Keratinocyte (primary cell): ENCODE measurements at regions not wholly inside any gene's neighbourhood (a gene's known extent, or its start where the extent isn't known, plus 50 kb on each side); places are given as distances from the start of the nearest gene placed in this dataset.

Source experiments
- EZH2 ChIP-seq: IDR thresholded peaks from one replicate; pipeline ENCODE4 v1.6.1; 2012; ENCODE audit warnings: inconsistent platforms, mild to moderate bottlenecking, low read length, moderate library complexity
- TF ChIP-seq, protein P1 (sequence below), 3 experiments: IDR thresholded peaks in 1 of 3; conservative IDR thresholded peaks in 1 of 3; optimal IDR thresholded peaks in 1 of 3; 2 replicates in 2 of 3; 3 replicates in 1 of 3; pipeline versions ENCODE3 to v1.5.1; 2011; ENCODE audit warnings: low read length in 3 of 3, mild to moderate bottlenecking in 3 of 3, moderate library complexity in 2 of 3, control low read depth in 1 of 3, inconsistent platforms in 1 of 3; ENCODE audit not compliant: insufficient read depth in 2 of 3; ENCODE audit errors: extremely low read depth in 1 of 3

GRCh38 chr7:50957431-50957830, 174.7 kb upstream of the GRB10 start:
- TF ChIP-seq, protein P1, sequence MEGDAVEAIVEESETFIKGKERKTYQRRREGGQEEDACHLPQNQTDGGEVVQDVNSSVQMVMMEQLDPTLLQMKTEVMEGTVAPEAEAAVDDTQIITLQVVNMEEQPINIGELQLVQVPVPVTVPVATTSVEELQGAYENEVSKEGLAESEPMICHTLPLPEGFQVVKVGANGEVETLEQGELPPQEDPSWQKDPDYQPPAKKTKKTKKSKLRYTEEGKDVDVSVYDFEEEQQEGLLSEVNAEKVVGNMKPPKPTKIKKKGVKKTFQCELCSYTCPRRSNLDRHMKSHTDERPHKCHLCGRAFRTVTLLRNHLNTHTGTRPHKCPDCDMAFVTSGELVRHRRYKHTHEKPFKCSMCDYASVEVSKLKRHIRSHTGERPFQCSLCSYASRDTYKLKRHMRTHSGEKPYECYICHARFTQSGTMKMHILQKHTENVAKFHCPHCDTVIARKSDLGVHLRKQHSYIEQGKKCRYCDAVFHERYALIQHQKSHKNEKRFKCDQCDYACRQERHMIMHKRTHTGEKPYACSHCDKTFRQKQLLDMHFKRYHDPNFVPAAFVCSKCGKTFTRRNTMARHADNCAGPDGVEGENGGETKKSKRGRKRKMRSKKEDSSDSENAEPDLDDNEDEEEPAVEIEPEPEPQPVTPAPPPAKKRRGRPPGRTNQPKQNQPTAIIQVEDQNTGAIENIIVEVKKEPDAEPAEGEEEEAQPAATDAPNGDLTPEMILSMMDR (optimal IDR thresholded peaks at IDR 0.05 in 1 of 3, IDR thresholded peaks at IDR 0.05 in 1 of 3, conservative IDR thresholded peaks at IDR 0.05 in 1 of 3; ENCODE audit: extremely low read depth in 1 of 3, insufficient read depth in 2 of 3, low read length in 3 of 3): no peak
- no peak for TF ChIP-seq EZH2
